Mammary epithelial cell (primary cell): ENCODE measurements at regions not wholly inside any gene's neighbourhood (a gene's known extent, or its start where the extent isn't known, plus 50 kb on each side); places are given as distances from the start of the nearest gene placed in this dataset.

Experiments
- CTCF ChIP-seq, 2 donors: IDR thresholded peaks in 1 of 2; conservative IDR thresholded peaks in 1 of 2; 2 replicates each; pipeline ENCODE4 v1.5.1; 2011 to 2012; ENCODE audit warnings: inconsistent platforms in 2 of 2, low read length in 2 of 2, mild to moderate bottlenecking in 2 of 2, control low read depth in 1 of 2, low read depth in 1 of 2; ENCODE audit not compliant: insufficient read depth in 1 of 2; ENCODE audit errors: extremely low read depth in 1 of 2
- EZH2 ChIP-seq: IDR thresholded peaks from 2 replicates; pipeline ENCODE4 v1.6.1; 2012; ENCODE audit warnings: low read length, inconsistent platforms, borderline replicate concordance

- TF ChIP-seq CTCF (conservative IDR thresholded peaks at IDR 0.05 in 1 of 2, IDR thresholded peaks at IDR 0.05 in 1 of 2; ENCODE audit: extremely low read depth in 1 of 2, insufficient read depth in 1 of 2, low read depth in 1 of 2, low read length in 2 of 2) (no peak), EZH2 (no peak)
Measured at GRCh38 chr5:30355675-30356074, 837.8 kb upstream of the CDH6 start.
